ENCODE measurements at regions not wholly inside any gene's neighbourhood (a gene's known extent, or its start where the extent isn't known, plus 50 kb on each side); places are given as distances from the start of the nearest gene placed in this dataset.
"Not testable (repeated sequence)": the region's sequence is repeated elsewhere in the genome, so short reads cannot be mapped to it uniquely, and the experiment has no call there.

GRCh38 chr4:72942565-72942964 lies 127.0 kb downstream of the COX18 start:
- Histone ChIP-seq H3K9me3 (ENCODE audit: control insufficient read depth, insufficient read depth, low read depth, low read length) (no peaks in the 10 kb centered on the region), H3K36me3 (ENCODE audit: control insufficient read depth, insufficient read depth, low read length) (no peaks in the 10 kb centered on the region), H3K27ac (ENCODE audit: low read depth, low read length) (no peak overlapping the region), H3K4me3 (ENCODE audit: low read depth, low read length) (no peak overlapping the region), H3K4me1 (ENCODE audit: control insufficient read depth, insufficient read depth, low read length) (peaks cover 4% of the 10 kb centered on the region; the same call in 1 of the 2 replicates), H3K9ac (ENCODE audit: low read length) (no peak overlapping the region), H3K27me3 (ENCODE audit: control insufficient read depth, insufficient read depth, low read length) (no peaks in the 10 kb centered on the region)

GRCh38 chr4:72938516-72938915 lies 131.0 kb downstream of the COX18 start:
- no peak overlapping the region for H3K4me3 ChIP-seq (ENCODE audit: low read depth, low read length)
- no peaks in the 10 kb centered on the region for H3K36me3 ChIP-seq (ENCODE audit: control insufficient read depth, insufficient read depth, low read length)
- H3K9me3 ChIP-seq (ENCODE audit: control insufficient read depth, insufficient read depth, low read depth, low read length), result no peaks in the 10 kb centered on the region
- peaks cover 4% of the 10 kb centered on the region; the same call in 1 of the 2 replicates for H3K4me1 ChIP-seq (ENCODE audit: control insufficient read depth, insufficient read depth, low read length)
- H3K27ac ChIP-seq (ENCODE audit: low read depth, low read length), result no peak overlapping the region
- no peak overlapping the region for H3K9ac ChIP-seq (ENCODE audit: low read length)
- H3K27me3 ChIP-seq (ENCODE audit: control insufficient read depth, insufficient read depth, low read length), result no peaks in the 10 kb centered on the region

GRCh38 chr4:72935462-72935861 lies 134.1 kb downstream of the COX18 start:
- no peak overlapping the region for H3K9ac ChIP-seq (ENCODE audit: low read length)
- H3K27me3 ChIP-seq (ENCODE audit: control insufficient read depth, insufficient read depth, low read length), result no peaks in the 10 kb centered on the region
- no peaks in the 10 kb centered on the region for H3K4me1 ChIP-seq (ENCODE audit: control insufficient read depth, insufficient read depth, low read length)
- H3K4me3 ChIP-seq (ENCODE audit: low read depth, low read length), result no peak overlapping the region
- H3K36me3 ChIP-seq (ENCODE audit: control insufficient read depth, insufficient read depth, low read length), result no peaks in the 10 kb centered on the region
- H3K9me3 ChIP-seq (ENCODE audit: control insufficient read depth, insufficient read depth, low read depth, low read length), result no peaks in the 10 kb centered on the region
- H3K27ac ChIP-seq (ENCODE audit: low read depth, low read length), result no peak overlapping the region

- Histone ChIP-seq H3K4me3 (ENCODE audit: low read depth, low read length) (no peak overlapping the region), H3K36me3 (ENCODE audit: control insufficient read depth, insufficient read depth, low read length) (no peaks in the 10 kb centered on the region), H3K27me3 (ENCODE audit: control insufficient read depth, insufficient read depth, low read length) (no peaks in the 10 kb centered on the region), H3K9me3 (ENCODE audit: control insufficient read depth, insufficient read depth, low read depth, low read length) (no peaks in the 10 kb centered on the region), H3K9ac (ENCODE audit: low read length) (no peak overlapping the region), H3K27ac (ENCODE audit: low read depth, low read length) (no peak overlapping the region), H3K4me1 (ENCODE audit: control insufficient read depth, insufficient read depth, low read length) (no peaks in the 10 kb centered on the region)
Measured at GRCh38 chr4:72933029-72933428, 136.5 kb downstream of the COX18 start.

GRCh38 chr4:72931346-72931745 lies 138.2 kb downstream of the COX18 start:
- Histone ChIP-seq H3K27ac (ENCODE audit: low read depth, low read length) (no peak overlapping the region), H3K4me3 (ENCODE audit: low read depth, low read length) (no peak overlapping the region), H3K36me3 (ENCODE audit: control insufficient read depth, insufficient read depth, low read length) (no peaks in the 10 kb centered on the region), H3K9me3 (ENCODE audit: control insufficient read depth, insufficient read depth, low read depth, low read length) (no peaks in the 10 kb centered on the region), H3K9ac (ENCODE audit: low read length) (no peak overlapping the region), H3K27me3 (ENCODE audit: control insufficient read depth, insufficient read depth, low read length) (no peaks in the 10 kb centered on the region), H3K4me1 (ENCODE audit: control insufficient read depth, insufficient read depth, low read length) (no peaks in the 10 kb centered on the region)

- H3K9me3 ChIP-seq (ENCODE audit: control insufficient read depth, insufficient read depth, low read depth, low read length); H3K9ac ChIP-seq (ENCODE audit: low read length); H3K27ac ChIP-seq (ENCODE audit: low read depth, low read length); H3K27me3 ChIP-seq (ENCODE audit: control insufficient read depth, insufficient read depth, low read length); H3K36me3 ChIP-seq (ENCODE audit: control insufficient read depth, insufficient read depth, low read length); H3K4me1 ChIP-seq (ENCODE audit: control insufficient read depth, insufficient read depth, low read length); H3K4me3 ChIP-seq (ENCODE audit: low read depth, low read length): not testable (repeated sequence)
Measured at GRCh38 chr4:72929596-72930274, 139.8 kb downstream of the COX18 start.

- H3K27me3 ChIP-seq (ENCODE audit: control insufficient read depth, insufficient read depth, low read length), result no peaks in the 10 kb centered on the region
- no peak overlapping the region for H3K27ac ChIP-seq (ENCODE audit: low read depth, low read length)
- H3K4me1 ChIP-seq (ENCODE audit: control insufficient read depth, insufficient read depth, low read length), result no peaks in the 10 kb centered on the region
- H3K36me3 ChIP-seq (ENCODE audit: control insufficient read depth, insufficient read depth, low read length), result no peaks in the 10 kb centered on the region
- 0 out of 2 replicates have a peak, but pooled peaks cover 2% of the 10 kb centered on the region for H3K9me3 ChIP-seq (ENCODE audit: control insufficient read depth, insufficient read depth, low read depth, low read length)
- H3K9ac ChIP-seq (ENCODE audit: low read length), result no peak overlapping the region
- H3K4me3 ChIP-seq (ENCODE audit: low read depth, low read length), result no peak overlapping the region
Measured at GRCh38 chr4:72924814-72925213, 144.7 kb downstream of the COX18 start.

GRCh38 chr4:72919937-72920336 lies 149.6 kb downstream of the COX18 start:
- no peaks in the 10 kb centered on the region for H3K27me3 ChIP-seq (ENCODE audit: control insufficient read depth, insufficient read depth, low read length)

GRCh38 chr4:72919464-72919863 lies 150.1 kb downstream of the COX18 start:
- Histone ChIP-seq H3K27ac (ENCODE audit: low read depth, low read length) (no peak overlapping the region), H3K27me3 (ENCODE audit: control insufficient read depth, insufficient read depth, low read length) (no peaks in the 10 kb centered on the region), H3K4me1 (ENCODE audit: control insufficient read depth, insufficient read depth, low read length) (no peaks in the 10 kb centered on the region), H3K9me3 (ENCODE audit: control insufficient read depth, insufficient read depth, low read depth, low read length) (no peaks in the 10 kb centered on the region), H3K9ac (ENCODE audit: low read length) (no peak overlapping the region), H3K36me3 (ENCODE audit: control insufficient read depth, insufficient read depth, low read length) (no peaks in the 10 kb centered on the region), H3K4me3 (ENCODE audit: low read depth, low read length) (no peak overlapping the region)

More at GRCh38 chr4:72919937-72920336, 149.6 kb downstream of the COX18 start:
- Histone ChIP-seq H3K4me1 (ENCODE audit: control insufficient read depth, insufficient read depth, low read length) (no peaks in the 10 kb centered on the region), H3K36me3 (ENCODE audit: control insufficient read depth, insufficient read depth, low read length) (no peaks in the 10 kb centered on the region), H3K9ac (ENCODE audit: low read length) (no peak overlapping the region), H3K9me3 (ENCODE audit: control insufficient read depth, insufficient read depth, low read depth, low read length) (0 out of 2 replicates have a peak, but pooled peaks cover 2% of the 10 kb centered on the region), H3K27ac (ENCODE audit: low read depth, low read length) (no peak overlapping the region), H3K4me3 (ENCODE audit: low read depth, low read length) (no peak overlapping the region)

- no peaks in the 10 kb centered on the region for H3K4me1 ChIP-seq (ENCODE audit: control insufficient read depth, insufficient read depth, low read length)
- H3K27me3 ChIP-seq (ENCODE audit: control insufficient read depth, insufficient read depth, low read length), result no peaks in the 10 kb centered on the region
- H3K9me3 ChIP-seq (ENCODE audit: control insufficient read depth, insufficient read depth, low read depth, low read length), result no peaks in the 10 kb centered on the region
- H3K9ac ChIP-seq (ENCODE audit: low read length), result no peak overlapping the region
- H3K4me3 ChIP-seq (ENCODE audit: low read depth, low read length), result no peak overlapping the region
- no peak overlapping the region for H3K27ac ChIP-seq (ENCODE audit: low read depth, low read length)
- no peaks in the 10 kb centered on the region for H3K36me3 ChIP-seq (ENCODE audit: control insufficient read depth, insufficient read depth, low read length)
Measured at GRCh38 chr4:72918362-72918761, 151.2 kb downstream of the COX18 start.

GRCh38 chr4:72911316-72911715 lies 158.2 kb downstream of the COX18 start:
- H3K9ac ChIP-seq (ENCODE audit: low read length), result no peak overlapping the region
- H3K27me3 ChIP-seq (ENCODE audit: control insufficient read depth, insufficient read depth, low read length), result no peaks in the 10 kb centered on the region
- no peaks in the 10 kb centered on the region for H3K4me1 ChIP-seq (ENCODE audit: control insufficient read depth, insufficient read depth, low read length)
- H3K36me3 ChIP-seq (ENCODE audit: control insufficient read depth, insufficient read depth, low read length), result no peaks in the 10 kb centered on the region
- no peak overlapping the region for H3K27ac ChIP-seq (ENCODE audit: low read depth, low read length)
- H3K4me3 ChIP-seq (ENCODE audit: low read depth, low read length), result no peak overlapping the region
- no peaks in the 10 kb centered on the region for H3K9me3 ChIP-seq (ENCODE audit: control insufficient read depth, insufficient read depth, low read depth, low read length)
